ENCODE measurements at regions not wholly inside any gene's neighbourhood (a gene's known extent, or its start where the extent isn't known, plus 50 kb on each side); places are given as distances from the start of the nearest gene placed in this dataset.
"Not testable (repeated sequence)": the region's sequence is repeated elsewhere in the genome, so short reads cannot be mapped to it uniquely, and the experiment has no call there.

GRCh38 chr16:21487956-21488355, 111.4 kb upstream of the METTL9 start:
- DNase-seq (ENCODE audit: low spot score) = not testable (repeated sequence)

- not testable (repeated sequence) for DNase-seq (ENCODE audit: low spot score)
Measured at GRCh38 chr16:21499046-21499445, 100.3 kb upstream of the METTL9 start.

- DNase-seq (ENCODE audit: low spot score) = peak; percentile 51
Measured at GRCh38 chr16:21501223-21501868, 98.0 kb upstream of the METTL9 start.

GRCh38 chr16:21501869-21502667, 97.3 kb upstream of the METTL9 start:
- DNase-seq (ENCODE audit: low spot score) = peak; percentile 92

GRCh38 chr16:21503574-21503920, 95.8 kb upstream of the METTL9 start:
- DNase-seq (ENCODE audit: low spot score) = not testable (repeated sequence)

GRCh38 chr16:21503941-21504832, 95.2 kb upstream of the METTL9 start:
- DNase-seq (ENCODE audit: low spot score) = not testable (repeated sequence)

- DNase-seq (ENCODE audit: low spot score) = not testable (repeated sequence)
Measured at GRCh38 chr16:21505751-21506520, 93.4 kb upstream of the METTL9 start.

GRCh38 chr16:21506857-21507456, 92.4 kb upstream of the METTL9 start:
- not testable (repeated sequence) for DNase-seq (ENCODE audit: low spot score)

- not testable (repeated sequence) for DNase-seq (ENCODE audit: low spot score)
Measured at GRCh38 chr16:21507631-21508305, 91.6 kb upstream of the METTL9 start.

- DNase-seq (ENCODE audit: low spot score) = not testable (repeated sequence)
Measured at GRCh38 chr16:21508661-21509436, 90.5 kb upstream of the METTL9 start.

GRCh38 chr16:21509437-21510086, 89.8 kb upstream of the METTL9 start:
- DNase-seq (ENCODE audit: low spot score) = not testable (repeated sequence)

- DNase-seq (ENCODE audit: low spot score) = not testable (repeated sequence)
Measured at GRCh38 chr16:21510869-21511255, 88.5 kb upstream of the METTL9 start.

GRCh38 chr16:21511315-21512210, 87.8 kb upstream of the METTL9 start:
- DNase-seq (ENCODE audit: low spot score) = peak; percentile 56

- DNase-seq (ENCODE audit: low spot score) = peak; percentile 77
Measured at GRCh38 chr16:21512280-21513192, 86.8 kb upstream of the METTL9 start.

GRCh38 chr16:21513337-21513741, 86.0 kb upstream of the METTL9 start:
- DNase-seq (ENCODE audit: low spot score) = peak; percentile 37

GRCh38 chr16:21513812-21514473, 85.4 kb upstream of the METTL9 start:
- not testable (repeated sequence) for DNase-seq (ENCODE audit: low spot score)

- not testable (repeated sequence) for DNase-seq (ENCODE audit: low spot score)
Measured at GRCh38 chr16:21514474-21514840, 84.9 kb upstream of the METTL9 start.
